Effector CD4-positive, alpha-beta T cell (primary cell): ENCODE measurements at regions not wholly inside any gene's neighbourhood (a gene's known extent, or its start where the extent isn't known, plus 50 kb on each side); places are given as distances from the start of the nearest gene placed in this dataset.

Experiments
- DNase-seq: peaks from one replicate; pipeline ENCODE4 v3.0.0-alpha.2; 2020

DNA sequence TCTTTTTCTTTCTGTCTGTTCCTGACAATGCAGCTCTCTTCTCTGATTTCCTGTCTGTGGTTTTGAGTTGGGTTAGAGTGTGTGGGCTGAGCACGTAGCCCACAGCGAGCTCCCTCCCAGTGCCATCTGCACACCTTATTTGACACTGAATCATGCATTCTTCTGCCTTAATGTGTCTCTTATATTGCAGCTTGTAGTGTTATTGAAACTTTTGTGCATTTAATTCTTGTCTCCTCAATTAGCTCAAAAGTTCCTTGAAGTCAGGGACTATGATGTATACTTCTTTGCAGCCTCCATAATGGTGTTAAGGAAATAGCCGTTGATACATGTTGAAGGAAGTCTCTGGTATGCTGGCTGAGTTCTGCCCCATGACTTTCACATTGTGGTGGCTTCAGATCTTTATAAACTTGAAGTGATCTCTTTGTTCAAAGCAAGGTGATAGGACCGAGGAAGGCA lies 576.2 kb upstream of the CLINT1 start:
- DNase-seq, result no peak

DNA sequence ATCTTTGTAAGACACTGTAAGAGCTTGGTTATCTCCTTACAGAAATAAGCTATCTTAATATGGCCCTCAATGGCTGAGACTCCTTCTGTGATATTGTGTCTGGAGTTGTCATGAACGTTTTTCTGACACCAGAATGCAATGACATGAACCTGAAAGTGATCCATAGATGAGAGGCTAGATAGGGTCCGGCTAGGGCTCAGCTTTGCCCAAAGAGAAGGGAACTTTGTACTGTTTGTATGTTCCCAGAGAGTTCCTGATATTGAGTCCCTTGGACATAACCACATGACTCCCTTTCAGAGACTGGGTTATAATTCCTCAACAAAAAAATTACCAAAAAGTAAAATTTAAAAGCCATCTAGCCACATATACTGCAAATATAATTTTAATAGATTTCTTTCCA lies 575.8 kb upstream of the CLINT1 start:
- no peak for DNase-seq

DNA sequence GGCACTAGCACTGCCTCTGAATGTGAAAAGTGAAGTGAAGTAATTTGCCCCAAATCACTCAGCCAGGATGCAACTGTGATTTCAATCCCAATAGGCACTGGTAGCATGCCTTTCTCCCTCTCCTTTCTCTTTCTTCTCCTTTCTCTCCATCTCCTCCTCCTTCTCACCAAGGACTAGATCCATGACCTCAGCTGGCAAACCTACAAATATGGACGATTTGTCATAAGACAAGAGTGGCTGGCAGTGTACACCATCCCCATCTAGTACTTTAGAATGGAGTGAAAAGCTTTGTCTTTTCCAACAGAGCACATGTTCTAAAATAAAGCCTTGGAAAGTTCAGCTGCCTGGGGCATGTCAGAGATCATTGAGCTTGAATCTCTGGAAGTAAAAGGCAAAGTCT lies 574.7 kb upstream of the CLINT1 start:
- DNase-seq, result no peak

DNA sequence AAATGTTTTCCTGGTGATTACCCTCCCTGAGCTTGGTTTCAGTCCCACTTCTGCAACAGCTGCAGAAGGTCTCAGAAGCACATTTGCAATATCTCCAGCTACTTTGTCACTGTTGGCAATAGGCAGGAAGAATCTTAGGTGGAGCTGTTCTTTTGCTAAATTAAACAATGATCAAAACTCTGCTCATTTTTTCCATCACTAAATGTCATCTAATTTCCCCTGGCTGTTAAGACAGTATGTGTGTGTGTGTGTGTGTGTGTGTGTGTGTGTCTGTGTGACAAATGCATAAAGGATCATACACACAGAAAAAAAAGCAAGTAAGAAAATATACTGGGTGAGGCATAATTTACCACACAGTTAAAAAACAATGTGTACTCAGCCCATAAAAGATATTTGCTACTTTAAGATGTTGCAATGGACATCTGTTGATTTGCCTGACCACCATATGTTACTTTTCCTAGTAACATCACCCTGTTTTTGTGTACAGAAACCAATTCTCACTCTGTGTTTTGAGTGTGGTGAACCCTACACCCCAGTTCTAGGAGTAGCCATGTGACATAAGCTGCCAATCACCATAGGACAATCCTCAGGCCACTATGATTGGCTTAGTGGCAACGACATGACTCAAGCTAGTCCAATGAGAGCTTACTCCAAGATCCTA lies 572.6 kb upstream of the CLINT1 start:
- DNase-seq, result no peak

DNA sequence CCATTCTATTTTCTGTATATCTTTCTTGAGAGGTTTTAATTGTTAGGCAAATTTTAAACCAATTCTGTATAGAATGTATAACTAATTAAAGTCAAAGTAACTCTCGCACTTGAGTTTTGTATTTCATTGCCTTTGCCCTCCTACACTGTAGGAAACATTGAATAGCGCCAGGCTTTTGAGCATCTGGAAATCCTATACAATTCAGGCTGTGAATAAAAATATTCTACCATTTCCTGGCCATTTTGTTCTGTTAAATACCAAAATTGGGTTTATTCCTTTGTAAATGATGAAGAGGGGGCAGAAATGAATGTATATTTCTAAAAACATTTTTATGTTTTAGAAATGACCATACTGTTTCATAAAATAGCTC lies 571.8 kb upstream of the CLINT1 start:
- DNase-seq, result no peak

DNA sequence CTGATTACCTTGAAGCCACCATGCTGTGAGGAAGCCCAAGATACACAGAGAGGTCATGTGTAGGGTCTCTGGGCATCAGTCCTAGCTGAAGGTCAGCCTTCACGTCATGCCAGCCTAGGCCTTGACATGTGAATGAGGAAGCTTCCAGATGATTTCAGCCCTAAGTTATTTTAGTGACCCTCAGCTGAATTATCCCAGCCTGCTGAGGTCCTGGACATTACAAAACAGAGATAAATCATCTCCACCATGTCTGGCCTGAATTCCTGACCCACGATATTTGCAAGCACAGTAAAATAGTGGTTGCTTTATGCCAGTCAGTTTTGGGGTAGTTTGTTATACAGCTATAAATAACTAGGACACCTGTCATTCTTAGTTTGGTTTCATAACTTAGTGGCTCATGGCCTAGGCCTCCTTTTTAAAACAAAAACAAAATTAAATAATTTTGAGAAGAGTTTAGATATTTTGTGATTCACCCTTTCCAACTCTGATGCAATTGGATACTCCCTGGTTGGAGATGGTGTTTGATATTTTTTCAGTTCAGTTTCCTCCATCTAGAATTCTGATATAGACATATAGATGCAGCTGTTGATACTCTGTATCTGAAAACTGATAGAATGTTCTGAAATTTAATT lies 571.3 kb upstream of the CLINT1 start:
- no peak for DNase-seq

DNA sequence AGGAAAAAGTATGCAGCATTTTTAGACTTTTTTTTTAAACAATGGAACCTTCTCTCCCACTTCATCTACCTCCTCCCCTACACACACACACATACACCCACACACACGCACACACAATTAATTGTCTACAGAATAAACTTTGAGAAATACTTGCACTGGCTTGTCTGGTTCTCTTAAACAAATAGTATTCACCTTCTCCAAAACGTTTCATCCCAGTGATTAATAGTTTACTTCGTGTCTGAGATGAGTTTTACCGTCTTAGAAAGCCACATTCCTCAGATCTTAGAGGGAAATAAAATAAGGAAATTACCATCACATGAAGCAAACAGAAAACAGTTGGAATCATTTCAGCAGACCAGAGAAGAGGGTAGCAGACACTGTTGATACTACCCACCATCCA lies 570.6 kb upstream of the CLINT1 start:
- DNase-seq, result no peak

DNA sequence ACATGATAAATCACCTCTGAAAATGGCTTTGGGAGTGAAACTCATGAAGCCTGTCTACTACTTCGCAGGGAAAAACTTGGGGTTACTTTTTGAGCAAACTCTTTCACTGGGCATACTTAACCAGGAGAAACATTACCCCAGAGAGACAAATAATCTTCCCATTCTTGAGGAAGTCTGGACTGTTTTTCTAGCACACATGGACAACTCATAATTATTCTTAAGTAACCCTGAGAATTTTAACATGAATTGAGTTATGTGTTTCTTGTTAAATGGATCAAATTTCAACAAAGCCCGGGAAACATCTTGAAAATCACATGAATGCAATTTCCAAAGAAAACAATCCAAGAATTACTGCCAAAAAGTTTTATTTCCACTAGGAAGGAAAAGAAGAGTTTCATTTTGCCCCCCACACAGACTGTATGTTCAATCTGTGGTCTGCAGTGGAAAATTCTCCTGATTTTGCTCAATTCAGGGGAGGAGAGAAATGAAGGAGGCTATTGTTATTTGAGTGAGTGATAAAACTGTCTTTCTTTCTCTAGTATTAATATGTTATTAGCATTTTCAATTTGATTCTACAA lies 564.8 kb upstream of the CLINT1 start:
- DNase-seq, result no peak

DNA sequence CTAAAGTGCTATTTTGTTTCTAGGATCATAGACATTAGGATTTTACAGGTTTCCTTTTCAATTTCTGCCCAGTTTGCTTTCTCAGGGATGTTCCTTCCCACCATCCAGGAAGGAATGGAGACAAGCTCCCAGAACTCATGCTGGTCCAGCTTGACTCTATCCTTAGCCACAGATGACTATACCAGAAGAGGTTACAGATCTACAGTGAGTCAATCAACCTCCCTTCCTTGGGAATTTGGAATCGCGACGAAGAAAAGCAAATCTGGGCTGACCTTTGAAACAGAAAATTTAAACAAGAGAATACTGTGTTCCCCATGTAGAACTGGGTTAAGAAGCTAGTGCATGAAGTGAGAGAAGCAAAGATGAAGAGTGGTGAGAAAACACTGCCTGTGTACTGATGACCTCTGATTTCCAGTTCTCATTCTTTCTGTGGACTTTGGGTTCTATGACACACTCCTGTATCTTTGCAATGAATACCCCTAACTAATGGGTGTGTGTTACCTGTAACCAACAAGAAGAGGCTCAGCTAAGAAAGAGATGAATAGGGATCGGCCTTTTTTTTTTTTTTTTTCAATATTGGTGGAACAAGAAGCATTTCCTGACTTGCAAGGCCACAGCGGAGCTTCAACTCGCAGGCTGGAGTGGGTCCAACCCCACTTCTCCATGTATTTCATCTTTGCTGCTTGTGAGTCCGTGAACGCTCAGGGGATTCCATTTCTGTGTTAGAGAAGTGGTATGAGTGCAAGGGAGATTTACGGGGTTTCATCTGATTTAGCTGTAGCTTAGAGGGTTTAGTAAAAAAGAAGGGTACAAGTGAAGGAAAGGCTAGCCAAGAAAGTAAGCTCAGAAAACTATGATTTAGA lies 563.9 kb upstream of the CLINT1 start:
- DNase-seq, result no peak

DNA sequence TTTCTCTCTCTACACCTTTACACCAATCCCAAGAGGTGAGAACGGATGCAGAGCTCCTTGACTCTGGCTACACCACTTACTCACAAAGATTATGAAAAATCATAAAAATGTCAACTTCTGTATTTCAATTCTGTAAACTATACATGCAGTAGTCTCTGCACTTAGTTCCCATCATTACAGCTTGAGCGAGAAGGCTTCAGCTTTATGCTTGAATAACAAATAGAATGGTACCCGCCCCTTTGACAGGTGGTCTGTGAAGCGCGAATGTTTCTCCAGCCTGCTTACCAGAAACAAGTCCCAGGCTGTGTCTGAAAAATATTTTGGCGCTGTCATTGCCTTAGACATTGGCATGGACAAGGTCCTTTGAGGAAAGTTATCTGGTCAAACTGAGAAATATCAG lies 562.4 kb upstream of the CLINT1 start:
- DNase-seq, result no peak

DNA sequence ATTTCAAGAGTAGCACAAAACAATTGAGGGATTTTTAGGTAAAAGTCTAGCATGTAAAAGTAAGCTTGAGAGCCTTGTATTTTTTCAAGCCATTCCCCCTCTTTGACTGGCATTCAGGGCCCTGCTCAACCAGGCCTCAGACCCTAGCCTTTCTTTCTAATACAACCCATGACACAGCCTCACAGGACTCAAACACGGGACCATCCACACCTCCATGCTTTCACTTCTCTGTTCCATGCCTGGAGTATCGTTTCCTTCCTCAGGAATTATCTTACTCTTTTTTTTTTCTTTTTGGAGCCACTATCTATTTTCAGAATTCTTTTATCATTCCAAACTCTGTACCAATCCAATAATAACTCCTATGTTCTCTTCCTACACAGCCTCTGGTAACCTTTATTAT lies 560.2 kb upstream of the CLINT1 start:
- no peak for DNase-seq

DNA sequence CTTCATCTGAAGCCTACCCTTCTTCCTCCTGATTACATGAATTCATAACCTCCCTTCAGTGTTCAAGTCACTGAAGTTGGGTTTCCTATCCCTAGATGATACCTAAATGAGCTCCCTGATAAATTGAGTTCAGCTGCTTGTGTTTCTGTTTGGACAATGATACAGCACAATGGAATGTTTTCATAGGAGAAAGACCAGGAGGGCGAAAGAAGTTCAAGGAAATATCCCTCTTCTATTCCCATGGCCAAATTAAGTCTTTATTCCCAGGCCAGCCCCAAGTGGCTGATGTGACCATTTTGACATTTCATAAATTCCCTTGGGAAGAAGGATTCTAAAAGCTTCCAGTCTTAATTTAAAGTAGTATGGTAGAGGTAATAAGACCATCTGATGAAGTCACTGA lies 555.8 kb upstream of the CLINT1 start:
- no peak for DNase-seq

DNA sequence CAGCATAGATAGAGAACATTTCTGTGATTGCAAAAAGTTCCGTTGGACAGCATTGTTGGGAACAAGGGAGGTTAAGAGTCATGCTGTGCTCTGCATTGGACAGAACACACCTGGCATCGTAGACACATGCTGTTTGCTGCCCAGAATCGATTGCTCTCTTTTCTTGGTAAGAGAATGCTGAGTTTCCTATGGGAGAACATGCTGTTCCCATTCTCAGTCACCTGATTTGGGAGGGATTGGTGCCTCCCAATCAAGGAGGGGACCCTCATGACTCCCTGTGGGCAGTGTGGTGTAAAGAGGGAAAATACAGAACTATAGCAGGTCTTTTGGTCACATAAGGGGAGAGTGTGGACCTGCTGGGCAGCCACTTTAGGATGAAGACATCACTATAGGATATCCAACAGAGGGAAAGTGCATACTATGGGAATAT lies 555.4 kb upstream of the CLINT1 start:
- no peak for DNase-seq

DNA sequence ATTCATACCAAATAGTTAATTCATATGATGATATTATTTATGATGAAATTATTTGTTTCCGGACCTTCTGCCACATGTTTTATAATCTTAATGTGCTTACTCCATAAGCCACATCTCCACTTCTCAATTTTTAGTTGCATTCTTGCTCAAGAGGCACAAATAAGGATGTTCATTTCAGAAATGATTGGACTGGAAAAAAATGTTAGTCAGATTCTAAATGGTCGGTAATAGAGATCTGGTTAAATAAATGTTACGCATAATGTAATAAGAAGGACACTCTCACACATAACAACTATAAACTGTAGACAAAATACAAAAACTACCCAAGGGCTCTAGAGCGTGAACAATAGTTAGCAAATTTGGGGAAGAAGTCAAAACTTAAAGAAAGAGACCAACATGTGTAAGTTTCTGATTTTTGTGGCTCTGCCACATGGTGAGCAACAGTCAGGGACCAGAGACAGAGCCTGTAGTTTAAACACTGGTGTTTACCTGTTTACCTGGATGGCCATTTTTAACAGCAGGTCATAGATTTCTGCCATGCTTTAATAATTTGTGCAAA lies 554.3 kb upstream of the CLINT1 start:
- DNase-seq, result no peak

DNA sequence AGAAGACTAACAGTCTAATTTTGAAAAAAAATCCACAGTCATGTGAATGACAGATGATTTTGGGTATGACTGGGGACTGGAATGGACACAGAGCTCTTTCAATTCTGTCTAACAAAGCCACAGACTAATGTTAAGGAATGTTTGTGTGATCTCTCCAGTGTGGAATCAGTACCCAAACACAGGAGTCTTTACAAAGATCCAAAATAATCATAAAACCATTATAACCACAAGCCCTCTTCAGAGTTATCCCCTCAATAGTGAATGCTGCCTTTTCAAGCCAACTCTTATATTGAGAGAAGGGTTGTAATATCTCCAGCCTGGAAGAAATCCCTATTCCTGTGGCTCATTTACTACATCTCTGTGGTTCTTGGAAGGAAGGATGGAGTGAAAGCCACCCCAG lies 552.0 kb upstream of the CLINT1 start:
- no peak for DNase-seq

DNA sequence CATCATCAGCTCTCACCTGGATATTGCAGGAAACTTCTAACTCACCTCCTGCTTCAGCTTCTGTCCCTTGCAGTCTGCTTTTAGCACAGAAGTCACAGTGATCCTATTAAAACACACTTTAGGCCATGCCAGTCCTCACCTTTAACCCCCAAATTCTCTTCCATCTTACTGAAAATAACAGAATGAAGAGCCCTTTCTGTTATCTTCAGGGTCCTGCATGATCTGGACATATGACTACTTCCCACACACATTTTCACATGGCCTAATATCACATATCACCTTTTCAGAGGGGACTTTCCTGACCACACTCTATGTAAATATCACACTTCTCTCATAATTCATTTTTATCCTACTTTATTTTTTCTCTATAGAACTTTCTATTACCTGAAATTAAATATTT lies 550.6 kb upstream of the CLINT1 start:
- DNase-seq, result no peak

DNA sequence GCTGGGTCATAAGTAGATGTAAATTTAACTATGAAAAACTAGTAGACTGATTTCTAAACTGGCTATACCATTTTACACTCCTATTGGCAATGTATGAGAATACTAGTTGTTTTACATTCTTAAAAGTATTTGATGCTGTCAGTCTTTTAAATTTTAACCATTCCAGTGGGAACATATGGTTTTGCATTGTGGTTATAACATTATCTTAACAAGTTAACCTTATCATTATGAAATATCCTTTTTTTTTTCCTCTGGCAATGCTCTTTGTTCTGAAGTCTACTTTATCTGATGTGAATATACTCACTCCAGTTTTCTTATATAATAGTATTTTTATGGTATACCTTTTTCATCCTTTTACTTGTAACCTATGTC lies 548.9 kb upstream of the CLINT1 start:
- no peak for DNase-seq

DNA sequence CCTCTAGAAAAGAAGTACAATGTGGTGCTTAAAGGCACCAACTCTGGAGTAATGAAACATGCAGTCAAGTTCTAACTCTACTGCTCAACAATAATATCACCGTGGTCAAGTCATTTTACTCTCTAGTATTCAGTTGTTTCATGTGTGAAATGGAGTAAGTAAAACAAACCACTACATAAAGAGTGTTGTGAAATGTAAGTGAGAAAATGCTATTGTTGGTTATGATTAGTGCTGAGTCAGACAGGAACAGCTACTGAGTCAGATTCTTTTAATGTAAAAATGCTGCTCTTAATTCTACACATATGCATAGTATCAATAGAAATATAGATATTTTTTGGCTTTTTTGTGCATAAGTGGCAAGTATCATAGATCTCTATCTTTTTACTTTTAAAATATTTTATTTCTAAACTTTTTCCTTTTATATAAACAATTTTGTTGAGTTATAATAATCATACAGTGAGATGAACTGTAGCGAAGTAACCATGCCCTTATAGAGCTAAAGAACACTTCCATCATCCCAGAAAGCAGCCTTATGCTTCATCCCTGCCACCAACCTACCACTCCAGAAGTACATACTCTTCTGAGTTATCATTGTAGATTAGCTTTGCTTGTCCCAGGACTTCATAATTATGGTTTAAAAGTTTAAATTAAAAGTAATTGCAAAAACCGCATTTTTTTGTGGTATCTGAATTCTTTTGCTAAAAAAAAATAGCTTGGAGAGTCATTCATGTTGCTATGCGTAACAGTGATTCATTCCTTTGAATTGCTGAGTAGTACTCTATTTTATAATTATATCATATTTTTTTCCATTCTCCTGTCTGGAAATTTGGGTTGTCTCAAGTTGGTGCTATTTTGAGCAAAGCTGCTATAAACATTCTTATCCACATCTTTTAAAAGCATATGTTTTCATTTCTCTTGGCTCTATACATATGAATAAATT lies 548.2 kb upstream of the CLINT1 start:
- DNase-seq, result no peak

DNA sequence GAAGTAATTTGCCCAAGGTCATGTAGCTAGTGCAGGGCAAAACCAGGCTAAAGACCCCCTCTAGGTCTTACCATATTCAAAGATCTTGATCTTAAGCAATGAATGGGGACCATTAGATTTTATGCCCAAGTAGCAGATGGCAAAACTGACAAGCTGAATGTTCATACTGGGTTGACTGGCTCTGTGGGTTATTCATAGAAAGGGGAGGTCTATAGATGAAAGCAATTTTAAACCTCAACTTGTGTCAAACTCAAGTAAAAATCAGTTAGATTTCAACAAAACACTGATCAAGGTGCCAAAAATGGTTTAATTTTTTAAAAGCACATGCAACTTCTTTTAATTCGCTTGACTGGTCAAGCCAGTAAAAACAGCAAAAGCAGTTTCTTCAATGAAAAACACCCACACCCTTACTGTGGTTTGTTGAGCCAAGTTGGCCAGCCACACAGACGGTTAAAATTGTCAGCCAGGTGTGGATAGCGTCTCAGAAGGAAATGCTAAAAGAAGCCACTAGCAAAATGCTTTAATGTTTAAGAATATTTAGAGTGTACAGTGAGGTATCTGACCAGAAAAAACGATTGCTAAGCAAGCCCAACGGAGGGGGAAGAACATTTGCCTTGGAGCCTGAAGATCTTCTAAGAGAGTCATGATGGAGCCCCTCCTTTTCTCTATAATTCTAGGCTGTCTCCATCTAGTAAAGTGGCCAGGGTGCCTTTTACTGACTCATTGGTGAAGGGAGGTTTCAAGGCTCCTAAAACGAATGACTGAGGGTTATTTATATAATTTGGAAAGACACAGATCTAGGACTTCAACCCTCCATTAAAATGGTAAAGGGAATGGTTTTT lies 539.6 kb upstream of the CLINT1 start:
- no peak for DNase-seq

DNA sequence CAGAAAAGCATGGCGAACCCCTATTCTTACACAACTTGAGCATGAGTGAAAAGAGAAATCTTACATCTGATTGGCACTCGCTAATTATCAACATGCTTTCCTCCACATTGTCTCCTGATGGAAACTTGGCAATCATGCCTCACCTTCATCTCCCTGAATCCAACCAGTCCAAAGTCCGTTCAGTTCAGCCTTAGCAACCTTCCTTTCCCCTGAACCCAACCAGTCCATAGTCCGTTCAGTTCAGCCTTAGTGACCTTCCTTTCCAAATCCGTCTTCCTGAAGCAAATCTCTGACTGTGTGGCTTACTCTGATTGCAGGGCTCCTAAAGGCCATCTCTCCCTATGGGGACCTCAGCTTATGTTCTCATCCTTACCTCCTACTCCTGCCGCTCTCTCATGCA lies 538.3 kb upstream of the CLINT1 start:
- DNase-seq, result no peak

DNA sequence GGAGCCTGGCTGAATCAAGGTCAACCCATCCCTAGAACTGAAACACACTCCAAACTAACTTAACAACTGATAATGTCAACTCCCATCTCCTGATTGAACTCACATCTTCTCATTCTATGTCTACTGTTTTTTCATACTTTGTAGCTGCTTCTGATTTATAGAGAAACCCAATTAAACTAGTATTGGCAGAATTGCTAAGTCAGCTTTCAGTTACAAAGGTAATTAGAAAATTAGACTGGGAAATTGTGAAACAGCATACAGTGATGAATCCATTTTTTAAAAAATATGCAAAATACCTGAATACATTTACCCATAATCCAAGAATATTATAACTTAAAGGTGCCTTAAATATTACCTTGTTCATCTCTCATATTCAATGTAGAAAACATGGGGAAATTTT lies 535.2 kb upstream of the CLINT1 start:
- no peak for DNase-seq
